Fibroblast of upper back skin (primary cell): ENCODE measurements at regions not wholly inside any gene's neighbourhood (a gene's known extent, or its start where the extent isn't known, plus 50 kb on each side); places are given as distances from the start of the nearest gene placed in this dataset.

Experiments used
- DNase-seq: peaks from one replicate; pipeline ENCODE4 v3.0.0-alpha.2; 2013

DNA sequence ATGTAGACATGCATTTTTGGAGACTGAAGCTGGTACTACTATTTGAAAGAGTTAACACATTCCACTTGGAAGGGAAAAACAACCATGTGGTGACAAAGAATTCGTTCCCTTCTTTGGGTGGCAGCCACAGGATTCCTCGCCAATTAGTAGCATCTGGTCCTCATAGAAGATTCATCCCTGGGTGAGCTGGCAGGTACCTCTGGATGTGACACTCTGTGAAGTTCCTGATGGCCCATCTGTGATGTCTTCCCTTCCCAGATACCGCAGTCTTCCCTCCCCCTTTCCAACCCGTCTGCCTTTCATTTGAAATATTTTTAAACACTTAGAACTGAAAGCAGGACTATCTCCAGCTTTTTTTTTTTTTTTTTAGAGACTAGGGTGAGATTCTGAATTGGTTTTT is 569.5 kb downstream of the TYW1 start:
- no peak for DNase-seq

DNA sequence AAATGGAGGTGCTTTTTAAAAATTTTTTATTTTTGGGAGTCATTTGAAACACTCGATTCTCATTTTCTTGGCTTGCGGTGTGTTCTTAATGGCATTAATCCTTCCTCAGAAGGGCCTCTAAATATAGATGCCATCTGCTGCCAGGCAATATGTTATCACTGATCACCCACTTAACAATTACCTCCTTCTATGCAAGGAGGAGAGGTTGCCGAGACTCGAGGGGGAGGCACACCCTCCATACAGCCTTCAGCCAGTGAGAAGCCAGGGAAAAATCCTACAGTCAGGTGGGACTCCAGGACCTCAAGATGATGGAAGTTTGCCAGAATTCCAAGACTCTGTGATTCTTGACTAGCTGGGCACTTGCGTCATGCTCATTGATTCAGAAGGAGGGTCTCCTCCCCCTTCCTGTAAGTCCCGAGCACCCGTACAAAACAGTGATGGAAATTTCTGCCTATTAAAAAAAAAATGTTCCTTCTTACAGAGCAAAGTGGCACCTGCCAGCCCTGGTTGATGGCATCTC is 574.5 kb downstream of the TYW1 start:
- DNase-seq: no peak

DNA sequence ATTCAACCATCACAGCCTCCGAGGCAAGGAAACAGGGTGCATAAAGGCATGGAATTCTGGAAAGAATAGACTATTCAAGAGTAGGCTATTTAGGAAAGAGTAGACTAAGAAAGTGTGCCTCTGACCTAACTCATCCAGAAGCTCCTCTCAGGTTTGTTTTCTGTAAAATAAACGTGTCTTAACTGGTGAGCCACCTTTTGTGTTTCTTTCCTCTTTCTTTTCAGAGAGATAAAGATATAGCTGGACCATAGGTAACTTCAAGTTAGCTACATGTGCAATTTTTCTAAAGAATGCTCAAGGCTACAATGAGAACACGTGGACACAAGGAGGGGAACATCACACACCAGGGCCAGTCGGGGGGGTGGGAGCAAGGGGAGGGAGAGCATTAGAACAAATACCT is 577.0 kb downstream of the TYW1 start:
- DNase-seq: no peak

DNA sequence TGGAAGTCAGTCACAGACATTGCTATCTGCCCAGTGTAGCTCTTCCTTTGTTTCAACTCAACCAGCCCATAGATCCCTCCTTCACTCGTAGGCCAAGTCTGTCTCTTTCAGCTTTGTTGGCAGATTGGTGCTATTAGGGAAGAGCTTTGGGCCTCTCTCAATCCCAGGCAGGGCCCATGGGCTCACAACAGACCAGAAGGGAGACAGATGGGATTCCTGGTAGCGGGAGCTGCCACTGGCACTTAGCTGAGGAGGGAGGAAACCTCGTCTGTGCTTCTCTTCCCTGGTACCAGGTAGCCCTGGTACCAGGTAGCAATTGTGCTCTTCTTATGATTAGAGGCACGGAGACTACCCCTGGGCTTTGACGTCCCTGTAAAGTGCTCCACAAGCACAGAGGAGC is 592.0 kb downstream of the TYW1 start:
- DNase-seq: no peak

DNA sequence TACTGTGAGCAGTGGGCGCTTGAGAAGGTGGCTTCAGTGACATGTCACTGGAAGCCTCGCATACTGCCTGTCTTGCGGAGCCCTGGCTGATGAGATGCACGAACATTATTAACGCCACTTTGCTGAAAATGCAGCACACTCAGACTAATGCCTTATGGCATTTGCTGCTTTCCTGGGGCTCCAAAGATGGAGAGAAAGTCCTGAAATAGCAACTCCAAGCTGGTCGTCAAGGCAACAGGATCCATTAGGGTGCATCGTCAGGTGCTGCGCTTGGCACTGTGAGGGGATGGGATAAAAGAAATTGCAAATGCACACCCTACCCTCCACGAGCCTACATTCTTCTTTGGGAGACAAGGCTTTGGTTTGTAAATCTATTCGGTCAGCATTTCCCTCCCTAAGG is 592.5 kb downstream of the TYW1 start:
- no peak for DNase-seq

DNA sequence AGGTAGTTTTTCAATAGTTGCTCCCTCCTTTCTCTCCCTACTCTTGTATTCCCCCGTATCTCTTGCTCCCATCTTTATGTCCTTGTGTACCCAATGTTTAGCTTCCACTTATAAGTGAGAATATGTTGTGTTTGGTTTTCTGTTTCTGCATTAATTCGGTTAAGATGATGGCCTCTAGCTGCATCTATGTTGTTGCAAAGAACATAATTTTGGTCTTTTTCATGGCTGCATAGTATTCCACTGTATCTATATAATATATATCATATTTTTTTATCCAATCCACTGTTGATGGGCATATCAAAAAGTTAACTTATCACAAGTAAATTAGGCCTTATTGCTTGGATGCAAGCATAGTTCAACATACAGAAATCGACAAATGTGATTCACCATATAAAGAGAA is 594.0 kb downstream of the TYW1 start:
- DNase-seq: no peak

DNA sequence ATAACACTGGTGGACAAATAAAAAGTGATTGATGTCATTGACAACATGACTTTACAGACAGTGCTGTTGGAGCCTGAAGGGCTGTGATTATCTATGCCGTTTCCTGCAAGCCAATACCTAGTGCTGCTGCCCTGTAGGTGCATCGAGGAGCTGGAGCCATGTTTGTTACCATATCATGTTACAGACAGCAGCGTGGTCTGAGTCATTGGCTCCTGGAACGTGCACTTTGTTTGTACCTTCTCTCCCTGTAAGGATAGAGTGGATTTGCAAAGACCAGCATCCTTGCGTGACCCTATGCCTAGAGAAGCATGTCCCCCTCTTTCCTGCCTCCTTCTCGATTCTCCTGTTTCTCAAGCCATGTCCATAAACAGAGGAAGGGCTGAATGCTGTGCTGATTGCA is 597.2 kb downstream of the TYW1 start:
- DNase-seq: no peak

DNA sequence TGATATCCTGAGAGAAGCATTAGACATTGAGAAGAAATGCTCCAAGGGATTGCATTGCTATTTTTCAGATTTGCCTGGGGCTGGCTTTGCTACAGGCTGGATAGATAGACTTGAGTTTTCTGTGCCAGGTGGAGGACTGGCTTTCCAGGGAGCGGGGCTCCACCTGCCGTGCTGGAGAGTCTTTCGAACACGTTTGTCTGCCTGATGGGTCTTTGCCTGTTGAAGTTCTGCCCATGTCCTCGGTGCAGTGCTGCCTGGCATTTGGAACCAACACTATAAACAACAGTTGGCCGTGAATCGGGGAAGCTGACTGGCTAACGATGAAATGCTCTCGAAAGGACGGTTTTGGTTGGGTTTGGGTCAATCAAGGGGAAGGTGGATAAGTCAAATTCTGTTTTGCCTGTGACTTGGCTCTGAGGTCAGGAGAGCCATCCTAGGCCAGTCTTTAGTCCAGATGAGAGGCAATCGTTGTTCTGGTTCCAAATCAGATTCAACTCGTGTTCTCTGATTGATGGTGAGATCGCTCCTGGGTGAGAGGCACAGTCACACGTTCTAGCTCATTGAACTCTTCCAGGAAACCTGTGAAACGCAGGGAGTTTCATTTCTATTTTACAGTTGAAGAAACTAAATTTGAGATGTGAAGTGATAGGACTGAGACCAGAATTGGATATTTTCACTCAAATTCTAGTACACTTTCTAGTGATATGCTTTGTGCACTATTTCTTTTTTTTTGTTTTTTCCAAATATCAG is 599.0 kb downstream of the TYW1 start:
- no peak for DNase-seq

DNA sequence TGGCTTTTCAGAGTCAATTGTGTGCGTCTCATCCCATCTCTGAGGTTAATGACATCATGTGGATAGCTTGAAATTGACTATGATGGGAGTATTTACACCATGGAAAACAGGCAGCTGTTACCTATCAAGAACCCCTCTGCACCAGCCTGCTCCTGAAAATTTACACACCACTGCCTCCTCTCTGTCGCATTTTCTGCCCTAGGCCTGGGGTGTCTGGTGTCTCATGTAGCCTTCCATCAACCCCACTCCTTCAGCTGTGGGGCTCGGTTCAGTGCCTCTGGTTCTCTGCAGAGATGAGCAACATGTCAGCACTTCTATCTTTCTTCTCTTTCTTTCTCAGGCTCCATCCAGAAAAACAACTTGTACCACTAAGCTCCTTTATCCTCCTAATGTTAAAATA is 600.5 kb downstream of the TYW1 start:
- no peak for DNase-seq

DNA sequence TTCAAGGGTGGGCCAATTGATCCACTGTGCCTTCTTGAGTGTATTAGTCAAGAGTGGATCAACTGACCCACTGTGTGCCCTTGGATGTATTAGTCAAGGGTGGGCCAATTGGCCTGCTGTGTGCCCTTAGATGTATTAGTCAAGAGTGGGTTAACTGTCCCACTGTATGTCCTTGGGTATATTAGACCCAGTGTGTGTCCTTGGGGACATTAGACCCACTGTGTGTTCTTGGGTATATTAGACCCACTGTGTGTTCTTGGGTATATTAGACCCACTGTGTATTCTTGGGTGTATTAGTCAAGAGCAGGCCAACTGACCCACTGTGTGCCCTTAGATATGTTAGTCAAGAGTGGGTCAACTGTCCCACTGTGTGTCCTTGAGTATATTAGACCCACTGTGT is 601.8 kb downstream of the TYW1 start:
- no peak for DNase-seq

DNA sequence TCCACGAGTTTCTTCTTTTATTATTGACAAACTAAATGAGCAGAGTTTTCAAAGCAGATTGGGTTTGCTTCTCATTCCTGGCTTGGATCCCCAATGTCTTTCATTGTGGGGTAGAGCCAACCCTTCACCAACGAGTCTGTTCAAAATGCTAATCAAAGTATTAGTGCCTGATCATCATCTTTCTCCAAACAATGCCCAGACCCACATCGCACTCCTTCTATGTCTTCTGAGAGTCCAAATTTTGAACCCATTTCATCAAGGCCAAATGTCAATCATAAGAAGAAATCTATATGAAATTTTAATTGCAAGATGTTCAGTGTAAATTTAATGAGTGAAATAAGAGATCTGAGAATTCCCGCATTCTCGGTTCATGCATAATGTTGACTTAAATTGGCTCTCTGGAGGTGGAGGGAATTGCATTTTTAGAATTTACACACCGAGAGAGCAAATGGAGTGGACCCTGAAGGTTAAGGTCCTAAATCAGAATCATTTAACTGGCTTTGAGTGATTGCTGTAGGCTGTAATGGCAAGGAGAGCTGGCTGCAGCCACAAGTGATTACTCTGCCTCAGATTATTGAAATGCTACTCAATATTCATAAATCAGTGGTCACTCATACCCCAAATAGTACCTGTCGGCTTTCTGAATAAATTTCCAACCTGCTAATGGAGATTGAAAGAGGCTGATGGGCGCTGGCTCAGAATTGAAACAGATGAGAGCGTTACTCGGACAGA is 602.9 kb downstream of the TYW1 start:
- no peak for DNase-seq

DNA sequence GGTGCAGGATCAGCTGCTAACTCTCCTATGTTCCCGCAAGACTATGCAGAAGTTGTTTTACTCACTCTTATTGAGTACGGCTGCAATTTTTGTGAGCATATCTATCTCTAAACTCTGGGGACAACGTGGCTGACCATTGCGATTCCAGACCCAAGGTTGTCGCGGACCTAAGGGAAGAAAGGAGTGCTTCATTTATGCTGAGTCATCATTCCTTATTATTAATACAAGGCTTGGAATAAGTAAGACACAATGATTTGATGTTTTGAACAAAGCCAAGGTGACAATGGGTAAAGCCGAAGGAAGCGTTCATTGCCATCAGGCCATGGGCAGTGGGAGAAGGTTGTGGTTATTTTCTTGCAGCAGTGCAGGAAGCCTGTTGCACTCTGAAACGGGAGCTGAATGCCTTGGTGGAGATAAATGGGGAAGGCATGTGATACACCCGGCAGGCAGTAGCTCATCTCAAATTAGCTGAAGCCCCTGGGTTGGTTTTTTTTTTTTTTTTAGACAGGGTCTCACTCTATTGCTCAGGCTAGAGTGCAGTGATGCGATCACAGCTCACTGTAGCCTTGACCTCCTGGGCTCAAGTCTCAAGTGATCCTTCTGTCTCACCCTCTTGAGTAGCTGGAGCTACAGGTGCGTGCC is 605.7 kb downstream of the TYW1 start:
- DNase-seq: no peak

DNA sequence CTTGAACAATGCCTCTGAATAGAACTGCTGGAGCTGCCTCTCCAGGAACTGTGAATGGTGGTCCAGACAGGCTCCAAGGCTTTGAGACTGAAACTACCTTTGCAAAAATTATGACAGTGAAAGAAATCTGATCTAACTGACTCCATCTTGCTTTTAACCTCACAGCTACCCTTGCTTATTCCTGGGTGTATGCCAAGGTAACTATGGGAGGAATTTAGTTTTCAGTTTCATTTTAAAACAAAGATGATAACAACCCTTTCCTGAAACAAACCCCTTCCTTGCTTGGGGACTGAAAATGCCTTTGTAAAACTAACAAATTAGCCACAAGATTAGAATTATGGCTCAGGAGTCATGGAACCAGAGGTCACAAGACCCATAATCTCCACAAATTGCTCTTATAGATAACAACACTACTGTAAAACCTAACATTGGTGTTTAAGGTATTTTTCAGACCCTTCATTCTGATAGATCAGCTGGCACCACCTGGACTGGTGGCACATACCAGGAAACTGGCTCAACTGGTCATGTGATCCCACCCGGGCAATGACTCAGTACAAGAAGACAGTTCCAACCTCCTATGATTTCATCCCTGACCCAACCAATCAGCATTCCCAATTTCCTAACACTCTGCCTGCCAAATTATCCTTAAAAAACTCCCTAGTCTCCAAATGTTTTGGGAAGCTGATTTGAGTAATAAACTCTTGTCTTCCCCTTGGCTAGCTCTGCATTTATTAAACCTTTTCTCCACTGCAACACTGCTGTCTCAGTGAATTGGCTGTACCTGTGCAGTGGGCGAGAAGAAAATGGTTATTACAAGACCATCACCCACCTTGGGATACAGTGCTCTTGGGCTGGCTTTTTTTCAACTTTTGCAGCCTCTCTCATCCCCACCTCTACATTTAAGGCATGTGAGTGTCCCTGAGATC is 608.1 kb downstream of the TYW1 start:
- DNase-seq: no peak

DNA sequence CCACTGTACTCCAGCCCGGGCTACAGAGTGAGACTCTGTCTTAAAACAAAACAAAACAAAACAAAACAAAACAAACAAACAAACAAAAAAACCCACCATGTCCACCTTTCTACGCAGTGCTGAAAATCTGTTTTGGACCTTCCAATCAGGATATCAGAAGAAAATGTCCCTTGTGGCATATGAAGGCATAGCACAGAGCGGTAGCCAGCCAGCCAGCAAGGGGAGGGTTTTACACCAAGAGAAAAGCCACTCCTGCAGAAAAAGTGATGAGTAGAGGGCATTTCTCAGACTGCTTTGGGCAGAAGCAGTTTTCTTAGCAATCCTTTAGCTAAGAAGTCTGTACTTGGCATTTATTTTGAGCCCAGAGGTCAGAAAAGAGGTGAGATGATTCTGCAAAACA is 612.2 kb downstream of the TYW1 start:
- DNase-seq: no peak

DNA sequence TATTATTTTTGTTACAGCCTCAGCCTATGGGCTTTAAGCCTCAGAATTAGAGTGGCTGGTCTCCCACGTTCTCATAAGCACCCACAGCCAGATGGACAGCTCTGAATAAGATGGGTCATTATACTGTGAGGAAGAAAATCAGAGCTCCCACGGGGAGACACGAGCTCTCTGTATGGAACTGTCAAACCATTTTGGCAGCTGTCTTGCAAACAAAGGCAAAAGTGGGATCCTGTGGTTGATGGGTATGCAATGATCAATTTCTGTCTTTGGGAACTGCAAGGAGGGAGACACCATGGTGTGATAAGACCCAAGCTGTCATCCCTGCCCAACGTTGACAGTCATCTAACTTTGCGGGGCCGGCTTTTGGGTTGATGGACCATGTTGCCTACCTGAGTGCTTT is 614.3 kb downstream of the TYW1 start:
- no peak for DNase-seq

DNA sequence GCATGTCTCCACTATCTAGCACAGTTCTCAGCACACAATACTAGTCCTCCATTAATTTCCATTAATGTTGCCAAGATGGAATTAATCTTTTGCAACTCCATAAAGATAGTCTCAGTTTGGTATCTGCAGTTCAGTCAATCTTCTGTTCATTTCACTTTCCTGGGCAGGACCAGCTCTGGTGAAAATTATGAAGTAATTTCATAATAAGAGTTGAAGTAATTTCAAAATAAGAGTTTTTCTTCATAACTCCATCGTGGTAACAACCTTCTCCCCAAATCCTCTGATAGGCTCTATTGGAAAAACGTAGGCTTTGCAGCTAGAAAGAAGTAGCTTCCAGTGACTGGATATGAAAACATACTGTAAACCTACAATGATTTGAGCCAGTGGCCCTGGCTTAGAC is 618.2 kb downstream of the TYW1 start:
- no peak for DNase-seq

DNA sequence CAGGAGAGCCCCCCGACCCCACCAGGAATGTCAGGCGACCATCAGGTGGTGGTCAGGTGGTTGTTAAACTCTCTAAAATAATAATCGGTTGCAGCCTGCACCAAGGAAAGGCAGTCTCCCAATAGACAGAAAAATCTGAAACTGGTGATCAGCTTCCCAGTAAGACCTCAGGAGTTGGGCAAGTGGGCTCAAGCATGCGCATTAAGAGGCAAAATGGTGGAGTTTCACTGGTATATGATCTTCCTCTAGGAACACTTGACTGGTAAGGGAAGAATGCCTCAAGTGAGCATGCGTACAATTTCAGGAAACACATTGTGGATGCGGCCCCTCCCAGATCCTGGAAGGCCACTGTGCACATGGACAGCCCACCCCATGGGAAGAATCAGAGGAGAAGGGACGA is 619.9 kb downstream of the TYW1 start:
- no peak for DNase-seq

DNA sequence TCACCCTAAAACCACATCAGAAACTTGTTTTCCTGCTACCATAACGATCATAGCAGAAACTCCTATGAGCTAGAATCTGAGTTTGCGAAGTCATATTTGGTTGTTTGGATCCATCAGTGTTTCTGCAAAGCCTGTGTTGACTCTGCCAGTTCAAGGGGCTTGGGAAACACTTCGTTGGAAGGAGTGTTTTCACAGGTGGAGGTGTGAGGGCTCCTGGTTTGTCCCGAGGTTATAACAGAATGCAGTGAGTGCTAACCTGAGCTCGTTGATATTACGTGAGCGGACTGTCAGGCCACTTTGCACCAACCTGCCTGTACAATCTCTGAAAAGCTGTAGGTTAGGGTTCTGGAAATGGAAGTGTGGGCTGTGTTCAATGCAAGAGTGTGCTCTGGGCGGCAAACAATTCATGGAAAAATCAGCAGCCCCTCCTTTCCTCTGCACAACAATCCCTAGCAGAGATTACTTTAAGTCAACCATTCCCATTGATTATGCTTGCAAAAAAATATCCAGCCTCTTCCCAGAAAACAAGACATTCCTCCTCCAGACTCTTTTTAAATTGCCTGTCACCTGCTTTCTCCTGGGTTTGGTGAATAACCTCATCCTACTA is 622.0 kb downstream of the TYW1 start:
- no peak for DNase-seq

DNA sequence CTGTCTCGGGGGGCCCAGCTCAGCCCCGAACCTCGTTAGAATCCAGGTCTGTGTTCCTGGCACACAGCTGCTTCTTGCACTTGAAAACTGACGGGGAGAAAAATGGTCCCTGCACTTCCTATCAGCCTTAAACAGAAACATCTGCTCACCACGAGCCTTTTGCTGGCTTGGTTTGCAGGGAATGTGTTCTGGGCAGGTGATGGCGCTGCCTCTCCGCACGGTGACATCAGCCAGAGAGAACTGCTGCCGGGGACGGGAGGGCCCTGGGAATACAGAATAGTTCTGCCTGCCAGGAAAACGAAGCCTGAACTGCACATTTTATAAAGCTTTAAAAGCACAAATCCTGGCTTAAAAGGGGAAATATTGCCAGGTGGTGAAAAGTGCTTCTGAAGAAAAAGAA is 622.5 kb downstream of the TYW1 start:
- peak; percentile 31 for DNase-seq

DNA sequence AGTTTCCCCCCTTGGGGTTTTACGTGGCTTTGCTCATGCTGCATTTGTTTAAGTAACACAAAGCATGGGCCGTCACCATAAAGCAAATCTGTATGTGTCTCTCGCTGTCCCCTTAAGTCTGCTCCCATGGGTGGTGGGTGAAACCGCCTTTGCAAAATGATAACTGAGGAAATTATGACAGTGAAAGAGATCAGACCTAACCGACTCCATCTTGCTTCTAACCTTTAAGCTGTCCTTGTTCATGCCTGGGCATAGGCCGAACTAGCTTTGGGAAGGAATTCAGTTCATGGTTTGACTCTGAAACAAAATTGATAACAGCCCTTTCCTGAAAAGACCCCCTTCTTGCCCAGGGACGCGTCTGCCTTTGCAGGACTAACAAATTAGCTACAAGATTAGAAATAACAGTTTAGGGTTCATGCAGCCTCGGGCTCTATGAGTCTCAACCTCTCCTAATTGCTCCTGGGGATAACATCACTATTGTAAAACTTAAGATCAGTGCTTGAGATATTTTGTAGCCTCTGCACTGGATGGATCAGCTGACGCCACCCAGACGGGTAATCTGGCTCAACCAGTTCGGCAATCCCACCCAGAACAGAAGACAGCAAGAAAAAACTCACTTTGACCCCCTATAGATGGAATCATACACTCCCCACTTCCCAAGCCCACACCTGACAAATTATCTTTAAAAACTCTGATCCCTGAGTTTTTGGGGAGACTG is 623.7 kb downstream of the TYW1 start:
- no peak for DNase-seq

DNA sequence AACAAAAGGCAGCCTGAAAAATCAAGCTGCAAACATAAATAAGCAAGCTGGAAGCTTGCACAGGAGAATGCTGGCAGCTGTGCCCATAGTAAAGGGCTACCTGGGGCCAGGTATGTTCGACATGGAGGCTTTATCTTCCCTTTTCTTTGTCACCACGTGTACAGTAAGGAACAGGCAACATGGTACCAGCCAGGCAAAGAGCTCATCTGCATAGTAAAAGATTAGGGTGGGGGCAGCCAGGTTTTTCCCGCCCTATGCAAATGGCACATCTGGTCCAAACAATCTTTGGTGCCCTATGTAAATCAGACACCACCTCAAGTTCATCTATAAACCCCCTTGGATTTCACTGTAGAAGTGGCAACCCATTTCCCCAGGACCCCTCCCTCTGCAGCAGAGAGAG is 625.1 kb downstream of the TYW1 start:
- DNase-seq: no peak

DNA sequence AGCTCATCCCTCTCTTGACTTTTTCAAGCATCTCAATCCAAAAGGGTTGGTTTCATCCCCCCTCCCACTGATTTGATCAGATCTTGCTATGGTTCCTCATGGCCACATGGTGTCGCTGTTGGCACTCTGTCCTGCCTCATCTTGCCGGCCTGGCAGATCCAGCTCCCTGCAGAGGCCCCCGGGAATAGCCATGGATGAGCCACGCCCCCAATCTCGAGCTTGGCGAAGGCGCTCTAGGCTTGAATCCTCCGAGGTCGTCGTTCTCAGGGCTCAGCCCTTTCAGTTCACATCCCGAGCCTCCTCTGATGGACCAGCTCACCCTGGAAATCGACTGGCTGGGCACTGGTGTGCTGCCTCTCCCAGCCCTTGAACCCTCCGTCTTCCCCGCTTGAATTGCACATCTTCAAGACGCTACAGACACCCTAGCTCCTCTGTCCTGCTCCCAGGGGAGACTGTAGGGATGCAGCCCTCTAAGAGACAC is 628.7 kb downstream of the TYW1 start:
- peak; percentile 82 for DNase-seq
